NT2/D1 (cell line): ENCODE measurements at regions not wholly inside any gene's neighbourhood (a gene's known extent, or its start where the extent isn't known, plus 50 kb on each side); places are given as distances from the start of the nearest gene placed in this dataset.

Experiments used
- DNase-seq: peaks from one replicate; pipeline ENCODE4 v3.0.0-alpha.2; 2011; ENCODE audit warnings: low read depth, low spot score
- H3K27me3 ChIP-seq: 2 replicates; pipeline ENCODE4 v1.6.0; 2011; ENCODE audit warnings: mild to moderate bottlenecking; ENCODE audit not compliant: insufficient read length, insufficient read depth
- H3K36me3 ChIP-seq: 2 replicates; pipeline ENCODE4 v1.6.1; 2011; ENCODE audit warnings: mild to moderate bottlenecking, low read length, mixed read lengths; ENCODE audit not compliant: insufficient read depth, insufficient read length
- H3K4me1 ChIP-seq: 2 replicates; pipeline ENCODE4 v1.5.1; 2011; ENCODE audit not compliant: insufficient read depth, insufficient read length
- H3K4me3 ChIP-seq: 2 replicates; pipeline ENCODE4 v1.5.1; 2011; ENCODE audit warnings: low read depth; ENCODE audit not compliant: insufficient read length
- H3K9ac ChIP-seq: 2 replicates; pipeline ENCODE4 v1.6.0; 2011; ENCODE audit warnings: low read depth; ENCODE audit not compliant: insufficient read length
- H3K9me3 ChIP-seq: 2 replicates; pipeline ENCODE4 v1.5.1; 2011; ENCODE audit warnings: mild to moderate bottlenecking, low read length; ENCODE audit not compliant: insufficient read depth
- SUZ12 ChIP-seq: IDR thresholded peaks from 2 replicates; pipeline ENCODE4 v1.6.1; 2011; ENCODE audit not compliant: insufficient read length, insufficient read depth; ENCODE audit errors: extremely low read depth
- YY1 ChIP-seq: IDR thresholded peaks from 2 replicates; pipeline ENCODE4 v1.6.1; 2011; ENCODE audit not compliant: insufficient read length, insufficient read depth
- ZNF274 ChIP-seq: IDR thresholded peaks from 2 replicates; pipeline ENCODE4 v1.6.1; 2011; ENCODE audit warnings: mild to moderate bottlenecking, low read depth, low read length

GRCh38 chr2:180494286-180494685 lies 486.1 kb upstream of the UBE2E3 start:
- TF ChIP-seq SUZ12: no peak
- TF ChIP-seq ZNF274: no peak
- no peak for TF ChIP-seq YY1
- Histone ChIP-seq H3K4me3 (no peak overlapping the region), H3K4me1 (no peaks in the 10 kb centered on the region), H3K27me3 (no peaks in the 10 kb centered on the region), H3K36me3 (no peaks in the 10 kb centered on the region), H3K9me3 (no peaks in the 10 kb centered on the region), H3K9ac (no peak overlapping the region)
- no peak for DNase-seq

DNA sequence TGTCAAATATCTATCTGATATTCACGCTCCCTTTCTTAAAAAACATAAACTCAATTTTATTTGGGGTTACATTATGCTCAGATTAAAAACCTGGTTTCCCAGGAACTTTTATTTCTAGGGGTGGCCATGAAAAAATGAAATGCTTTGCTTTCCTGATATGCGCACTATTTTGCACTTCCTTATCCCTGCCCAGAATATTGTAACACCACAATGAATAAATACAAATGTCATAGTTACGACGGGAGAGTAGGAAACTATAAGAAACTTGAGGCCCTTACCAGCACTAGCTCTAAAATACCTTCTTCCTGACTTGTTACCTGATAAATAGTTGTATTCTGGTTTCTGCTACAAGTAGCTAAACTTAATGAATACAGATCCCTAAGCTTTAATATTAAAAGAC lies 475.6 kb upstream of the CWC22 start:
- H3K4me1 ChIP-seq: no peaks in the 10 kb centered on the region
- no peak for DNase-seq
- H3K36me3 ChIP-seq: no peaks in the 10 kb centered on the region
- no peaks in the 10 kb centered on the region for H3K27me3 ChIP-seq
- no peak overlapping the region for H3K9ac ChIP-seq
- TF ChIP-seq ZNF274: no peak
- TF ChIP-seq SUZ12: no peak
- no peak for TF ChIP-seq YY1
- H3K4me3 ChIP-seq: no peak overlapping the region
- H3K9me3 ChIP-seq: no peaks in the 10 kb centered on the region

- Histone ChIP-seq H3K9me3 (no peaks in the 10 kb centered on the region), H3K4me3 (no peak overlapping the region), H3K27me3 (no peaks in the 10 kb centered on the region), H3K36me3 (no peaks in the 10 kb centered on the region), H3K4me1 (no peaks in the 10 kb centered on the region), H3K9ac (no peak overlapping the region)
- TF ChIP-seq SUZ12: no peak
- no peak for TF ChIP-seq ZNF274
- TF ChIP-seq YY1: no peak
- DNase-seq: no peak
Observed at GRCh38 chr2:180481998-180482397, 474.9 kb upstream of the CWC22 start.

DNA sequence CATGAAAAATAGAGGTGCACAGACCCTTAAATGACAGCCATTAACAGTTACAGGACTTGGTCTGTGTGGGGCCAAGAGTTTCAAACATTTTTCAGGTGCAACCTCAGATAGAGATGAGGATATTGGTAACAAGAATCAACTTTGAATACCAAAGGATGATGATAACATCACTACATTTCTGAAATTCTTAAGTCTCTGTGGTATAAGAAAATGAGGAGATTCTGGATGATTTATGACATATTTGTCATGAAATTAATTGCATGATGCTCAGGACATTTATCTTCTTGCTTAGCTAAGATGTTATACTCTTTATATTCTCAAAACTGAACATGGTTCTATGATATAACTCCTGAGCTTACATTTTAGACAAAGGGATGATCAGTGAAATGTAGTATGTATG lies 471.8 kb upstream of the CWC22 start:
- Histone ChIP-seq H3K36me3 (no peaks in the 10 kb centered on the region), H3K9me3 (no peaks in the 10 kb centered on the region), H3K4me3 (no peak overlapping the region), H3K4me1 (no peaks in the 10 kb centered on the region), H3K27me3 (no peaks in the 10 kb centered on the region), H3K9ac (no peak overlapping the region)
- TF ChIP-seq ZNF274 (no peak), SUZ12 (no peak), YY1 (no peak)
- no peak for DNase-seq

DNA sequence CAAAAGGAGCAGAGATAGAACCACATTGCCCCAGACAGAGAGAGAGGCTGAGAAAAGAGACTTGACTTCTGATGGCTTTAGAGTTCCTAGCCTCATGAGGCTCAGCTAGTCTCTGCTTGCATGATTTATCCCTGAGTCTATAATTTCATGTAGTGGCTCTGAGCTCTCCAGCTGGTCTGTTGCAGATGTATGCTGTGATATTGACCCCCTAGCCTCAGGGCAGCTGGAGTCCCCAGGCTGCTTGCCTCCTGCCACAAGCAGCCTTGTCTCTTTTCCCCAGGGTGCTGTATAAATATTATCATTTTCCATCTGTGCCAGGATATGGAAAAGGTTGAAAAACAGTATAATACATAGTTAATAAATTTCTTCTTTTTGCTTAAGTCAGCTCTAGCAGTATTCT lies 467.6 kb upstream of the CWC22 start:
- Histone ChIP-seq H3K9ac (no peak overlapping the region), H3K27me3 (no peaks in the 10 kb centered on the region), H3K9me3 (no peaks in the 10 kb centered on the region), H3K36me3 (no peaks in the 10 kb centered on the region), H3K4me3 (no peak overlapping the region), H3K4me1 (no peaks in the 10 kb centered on the region)
- no peak for DNase-seq
- no peak for TF ChIP-seq YY1
- TF ChIP-seq SUZ12: no peak
- no peak for TF ChIP-seq ZNF274

- TF ChIP-seq SUZ12: no peak
- Histone ChIP-seq H3K27me3 (no peaks in the 10 kb centered on the region), H3K9me3 (no peaks in the 10 kb centered on the region), H3K4me1 (no peaks in the 10 kb centered on the region), H3K36me3 (no peaks in the 10 kb centered on the region), H3K9ac (no peak overlapping the region), H3K4me3 (no peak overlapping the region)
- DNase-seq: no peak
Observed at GRCh38 chr2:180473456-180473855, 466.4 kb upstream of the CWC22 start.

DNA sequence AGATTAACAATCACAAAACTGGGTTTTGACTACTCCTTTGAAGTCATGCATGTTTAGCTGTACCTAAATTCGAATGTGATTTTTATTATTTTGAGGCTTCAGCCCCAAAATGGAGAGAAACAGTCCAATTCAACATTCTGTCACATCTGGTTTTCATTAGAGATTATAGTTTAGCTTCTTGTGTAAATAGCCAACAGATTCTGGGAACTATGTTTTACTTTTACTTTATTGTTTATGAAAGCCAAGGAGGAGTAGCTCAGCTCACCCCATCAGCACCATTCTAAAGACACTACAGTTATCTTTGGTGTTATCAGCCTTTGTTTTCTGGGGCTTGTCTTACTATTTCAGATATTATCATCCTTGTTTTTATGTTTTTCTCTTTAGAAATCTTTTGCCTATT lies 465.0 kb upstream of the CWC22 start:
- TF ChIP-seq ZNF274 (no peak), YY1 (no peak)
- no peaks in the 10 kb centered on the region for H3K36me3 ChIP-seq
- H3K4me1 ChIP-seq: no peaks in the 10 kb centered on the region
- no peaks in the 10 kb centered on the region for H3K27me3 ChIP-seq
- no peak overlapping the region for H3K9ac ChIP-seq
- DNase-seq: no peak
- no peak overlapping the region for H3K4me3 ChIP-seq
- no peaks in the 10 kb centered on the region for H3K9me3 ChIP-seq

- TF ChIP-seq SUZ12 (no peak), YY1 (no peak), ZNF274 (no peak)
- no peaks in the 10 kb centered on the region for H3K9me3 ChIP-seq
- H3K36me3 ChIP-seq: no peaks in the 10 kb centered on the region
- no peak for DNase-seq
- no peaks in the 10 kb centered on the region for H3K27me3 ChIP-seq
- no peak overlapping the region for H3K9ac ChIP-seq
- no peaks in the 10 kb centered on the region for H3K4me1 ChIP-seq
- no peak overlapping the region for H3K4me3 ChIP-seq
Observed at GRCh38 chr2:180463608-180464007, 456.5 kb upstream of the CWC22 start.
